GM18520 (cell line): ENCODE measurements at regions not wholly inside any gene's neighbourhood (a gene's known extent, or its start where the extent isn't known, plus 50 kb on each side); places are given as distances from the start of the nearest gene placed in this dataset.
"Not testable (repeated sequence)": the region's sequence is repeated elsewhere in the genome, so short reads cannot be mapped to it uniquely, and the experiment has no call there.

Source experiments
- ATAC-seq: cut with Tn5 transposase; IDR thresholded peaks from one replicate; pipeline ENCODE4 v1.9.1; 2021; ENCODE audit not compliant: unreplicated experiment

GRCh38 chr5:99368726-99369125, 439.9 kb upstream of the CHD1 start:
- no peak for ATAC-seq

- ATAC-seq = no peak
Measured at GRCh38 chr5:99355881-99356280, 427.1 kb upstream of the CHD1 start.

GRCh38 chr5:99349787-99350186, 421.0 kb upstream of the CHD1 start:
- ATAC-seq = no peak

GRCh38 chr5:99348597-99348996, 419.8 kb upstream of the CHD1 start:
- no peak for ATAC-seq

GRCh38 chr5:99339758-99340157, 411.0 kb upstream of the CHD1 start:
- not testable (repeated sequence) for ATAC-seq

GRCh38 chr5:99334936-99335335, 406.1 kb upstream of the CHD1 start:
- ATAC-seq = no peak

GRCh38 chr5:99331061-99331460, 402.3 kb upstream of the CHD1 start:
- no peak for ATAC-seq

GRCh38 chr5:99320436-99320835, 391.6 kb upstream of the CHD1 start:
- no peak for ATAC-seq

- no peak for ATAC-seq
Measured at GRCh38 chr5:99317136-99317535, 388.3 kb upstream of the CHD1 start.

- no peak for ATAC-seq
Measured at GRCh38 chr5:99316484-99316883, 387.7 kb upstream of the CHD1 start.

- no peak for ATAC-seq
Measured at GRCh38 chr5:99315413-99316183, 386.8 kb upstream of the CHD1 start.

- ATAC-seq = no peak
Measured at GRCh38 chr5:99314721-99315120, 385.9 kb upstream of the CHD1 start.

- ATAC-seq = no peak
Measured at GRCh38 chr5:99308131-99308530, 379.3 kb upstream of the CHD1 start.

GRCh38 chr5:99305045-99305580, 376.3 kb upstream of the CHD1 start:
- no peak for ATAC-seq

GRCh38 chr5:99285606-99286005, 356.8 kb upstream of the CHD1 start:
- ATAC-seq = no peak

GRCh38 chr5:99275128-99275527, 346.3 kb upstream of the CHD1 start:
- ATAC-seq = no peak

- no peak for ATAC-seq
Measured at GRCh38 chr5:99272576-99272975, 343.8 kb upstream of the CHD1 start.

GRCh38 chr5:99258819-99259218, 330.0 kb upstream of the CHD1 start:
- ATAC-seq = no peak

GRCh38 chr5:99248066-99248465, 319.3 kb upstream of the CHD1 start:
- no peak for ATAC-seq

- ATAC-seq = no peak
Measured at GRCh38 chr5:99247346-99247745, 318.5 kb upstream of the CHD1 start.

- ATAC-seq = no peak
Measured at GRCh38 chr5:99243111-99243510, 314.3 kb upstream of the CHD1 start.

GRCh38 chr5:99239826-99240360, 311.1 kb upstream of the CHD1 start:
- no peak for ATAC-seq
